Mesendoderm (in vitro differentiated cells): ENCODE measurements at regions not wholly inside any gene's neighbourhood (a gene's known extent, or its start where the extent isn't known, plus 50 kb on each side); places are given as distances from the start of the nearest gene placed in this dataset.

Experiments
- DNase-seq: peaks from one replicate; pipeline ENCODE4 v3.0.0; 2013
- H2AK5ac ChIP-seq: 2 replicates; pipeline ENCODE4 v1.6.1; 2013; ENCODE audit warnings: low read length, inconsistent platforms
- H2BK120ac ChIP-seq: 2 replicates; pipeline ENCODE4 v1.6.1; 2013; ENCODE audit warnings: low read depth, mild to moderate bottlenecking, low read length, moderate library complexity, mixed read lengths
- H2BK15ac ChIP-seq: replicated peaks from 2 replicates; pipeline ENCODE4 v1.6.1; 2013; ENCODE audit warnings: low read depth, mild to moderate bottlenecking, moderate library complexity
- H2BK5ac ChIP-seq: 2 replicates; pipeline ENCODE4 v1.6.1; 2013; ENCODE audit warnings: low read length, inconsistent platforms
- H3K18ac ChIP-seq: 2 replicates; pipeline ENCODE4 v1.6.1; 2013; ENCODE audit warnings: mild to moderate bottlenecking, low read length, mixed read lengths
- H3K23ac ChIP-seq: one replicate; pipeline ENCODE4 v1.6.1; 2013; ENCODE audit warnings: low read length
- H3K27ac ChIP-seq: 2 replicates; pipeline ENCODE4 v1.5.1; 2013; ENCODE audit warnings: low read depth, mild to moderate bottlenecking, inconsistent platforms, low read length, moderate library complexity
- H3K27me3 ChIP-seq: 2 replicates; pipeline ENCODE4 v1.6.1; 2013; ENCODE audit warnings: low read length, control low read depth, mild to moderate bottlenecking, inconsistent platforms; ENCODE audit not compliant: insufficient read depth, poor library complexity
- H3K36me3 ChIP-seq: 2 replicates; pipeline ENCODE4 v1.6.1; 2013; ENCODE audit warnings: low read length, inconsistent platforms; ENCODE audit not compliant: control insufficient read depth, insufficient read depth
- H3K4ac ChIP-seq: one replicate; pipeline ENCODE4 v1.6.1; 2013; ENCODE audit warnings: low read depth, mild to moderate bottlenecking, low read length, moderate library complexity
- H3K4me1 ChIP-seq: 2 replicates; pipeline ENCODE4 v1.6.1; 2013; ENCODE audit warnings: low read depth, low read length, inconsistent platforms; ENCODE audit not compliant: control insufficient read depth
- H3K4me2 ChIP-seq: 2 replicates; pipeline ENCODE4 v1.6.1; 2013; ENCODE audit warnings: low read length
- H3K4me3 ChIP-seq: 2 replicates; pipeline ENCODE4 v1.5.1; 2013; ENCODE audit warnings: mild to moderate bottlenecking, low read length
- H3K56ac ChIP-seq: one replicate; pipeline ENCODE4 v1.6.1; 2013; ENCODE audit warnings: low read length
- H3K79me1 ChIP-seq: 2 replicates; pipeline ENCODE4 v1.6.1; 2013; ENCODE audit warnings: low read length, inconsistent platforms
- H3K79me2 ChIP-seq: 2 replicates; pipeline ENCODE4 v1.6.1; 2013; ENCODE audit warnings: mild to moderate bottlenecking, low read length; ENCODE audit not compliant: control insufficient read depth, insufficient read depth
- H3K9ac ChIP-seq: 2 replicates; pipeline ENCODE4 v1.6.1; 2013; ENCODE audit warnings: low read length, inconsistent platforms
- H4K5ac ChIP-seq: one replicate; pipeline ENCODE4 v1.6.1; 2013; ENCODE audit warnings: low read length
- H4K8ac ChIP-seq: one replicate; pipeline ENCODE4 v1.6.1; 2013; ENCODE audit warnings: low read depth, mild to moderate bottlenecking, control low read depth, low read length, moderate library complexity
- WGBS: extraction: QIAGEN DNeasy Blood & Tissue Kit; methylation state at CpG from one replicate; pipeline ENCODE4 v1.1.7; 2013; ENCODE audit warnings: low lambda C conversion rate, missing lambda C conversion rate; ENCODE audit not compliant: insufficient coverage; ENCODE audit errors: extremely low coverage; 5-methylcytosine and 5-hydroxymethylcytosine counted together

- Histone ChIP-seq H3K23ac (no peak overlapping the region), H3K79me1 (no peaks in the 10 kb centered on the region), H3K4me2 (no peak overlapping the region), H3K79me2 (no peaks in the 10 kb centered on the region), H3K27me3 (no peaks in the 10 kb centered on the region), H4K8ac (no peak overlapping the region), H3K18ac (no peak overlapping the region), H2BK5ac (no peak overlapping the region), H3K56ac (no peak overlapping the region), H2BK120ac (no peak overlapping the region), H3K4me1 (no peaks in the 10 kb centered on the region), H3K4me3 (no peak overlapping the region), H3K9ac (no peak overlapping the region), H3K4ac (no peak overlapping the region), H4K5ac (no peak overlapping the region), H2AK5ac (no peak overlapping the region), H3K36me3 (no peaks in the 10 kb centered on the region), H2BK15ac (no peak overlapping the region), H3K27ac (no peak overlapping the region)
- no peak for DNase-seq
- no CpG with 5 or more reads among the region's 3 CpGs for WGBS
Measured at GRCh38 chr7:11950942-11951341, 118.9 kb upstream of the THSD7A start.

GRCh38 chr7:11951909-11952308 is 119.9 kb upstream of the THSD7A start:
- Histone ChIP-seq H3K79me1 (no peaks in the 10 kb centered on the region), H4K5ac (no peak overlapping the region), H3K79me2 (no peaks in the 10 kb centered on the region), H2BK15ac (no peak overlapping the region), H3K27me3 (no peaks in the 10 kb centered on the region), H3K4me2 (no peak overlapping the region), H3K4me1 (no peaks in the 10 kb centered on the region), H3K18ac (no peak overlapping the region), H2AK5ac (no peak overlapping the region), H3K4ac (no peak overlapping the region), H3K36me3 (no peaks in the 10 kb centered on the region), H3K27ac (no peak overlapping the region), H2BK120ac (no peak overlapping the region), H4K8ac (no peak overlapping the region), H3K4me3 (no peak overlapping the region), H3K56ac (no peak overlapping the region), H3K9ac (no peak overlapping the region), H2BK5ac (no peak overlapping the region), H3K23ac (no peak overlapping the region)
- DNase-seq, result no peak
- no CpG with 5 or more reads among the region's 3 CpGs for WGBS

- Histone ChIP-seq H3K27me3 (no peaks in the 10 kb centered on the region), H3K4me2 (no peak overlapping the region), H3K56ac (no peak overlapping the region), H2BK120ac (no peak overlapping the region), H2BK15ac (no peak overlapping the region), H3K79me1 (no peaks in the 10 kb centered on the region), H4K8ac (no peak overlapping the region), H2BK5ac (no peak overlapping the region), H3K36me3 (no peaks in the 10 kb centered on the region), H3K4me3 (no peak overlapping the region), H2AK5ac (no peak overlapping the region), H3K4me1 (no peaks in the 10 kb centered on the region), H3K9ac (no peak overlapping the region), H3K4ac (no peak overlapping the region), H4K5ac (no peak overlapping the region), H3K79me2 (no peaks in the 10 kb centered on the region), H3K27ac (no peak overlapping the region), H3K23ac (no peak overlapping the region), H3K18ac (no peak overlapping the region)
- WGBS, result no CpG with 5 or more reads among the region's 2 CpGs
- DNase-seq, result no peak
Measured at GRCh38 chr7:11952972-11953371, 121.0 kb upstream of the THSD7A start.

- WGBS, result no CpG with 5 or more reads among the region's 5 CpGs
- no peaks in the 10 kb centered on the region for H3K79me1 ChIP-seq
- no peak overlapping the region for H3K18ac ChIP-seq
- H3K36me3 ChIP-seq, result no peaks in the 10 kb centered on the region
- H3K4ac ChIP-seq, result no peak overlapping the region
- H3K27ac ChIP-seq, result no peak overlapping the region
- DNase-seq, result no peak
- H3K4me3 ChIP-seq, result no peak overlapping the region
- H3K23ac ChIP-seq, result no peak overlapping the region
- no peak overlapping the region for H2AK5ac ChIP-seq
- H3K4me2 ChIP-seq, result no peak overlapping the region
- H3K79me2 ChIP-seq, result no peaks in the 10 kb centered on the region
- no peaks in the 10 kb centered on the region for H3K4me1 ChIP-seq
- H2BK120ac ChIP-seq, result no peak overlapping the region
- H3K27me3 ChIP-seq, result no peaks in the 10 kb centered on the region
- no peak overlapping the region for H4K5ac ChIP-seq
- H3K9ac ChIP-seq, result no peak overlapping the region
- no peak overlapping the region for H2BK5ac ChIP-seq
- H2BK15ac ChIP-seq, result no peak overlapping the region
- no peak overlapping the region for H4K8ac ChIP-seq
- no peak overlapping the region for H3K56ac ChIP-seq
Measured at GRCh38 chr7:11956991-11957390, 125.0 kb upstream of the THSD7A start.

- DNase-seq, result no peak
- H2AK5ac ChIP-seq, result no peak overlapping the region
- no CpG with 5 or more reads among the region's 1 CpG for WGBS
- no peaks in the 10 kb centered on the region for H3K79me1 ChIP-seq
- no peaks in the 10 kb centered on the region for H3K79me2 ChIP-seq
- H3K23ac ChIP-seq, result no peak overlapping the region
- H4K8ac ChIP-seq, result no peak overlapping the region
- no peak overlapping the region for H4K5ac ChIP-seq
- no peak overlapping the region for H2BK5ac ChIP-seq
- H3K4me1 ChIP-seq, result no peaks in the 10 kb centered on the region
- no peak overlapping the region for H2BK120ac ChIP-seq
- no peaks in the 10 kb centered on the region for H3K36me3 ChIP-seq
- no peak overlapping the region for H3K18ac ChIP-seq
- H3K27me3 ChIP-seq, result no peaks in the 10 kb centered on the region
- no peak overlapping the region for H3K4me3 ChIP-seq
- H3K9ac ChIP-seq, result no peak overlapping the region
- no peak overlapping the region for H2BK15ac ChIP-seq
- no peak overlapping the region for H3K4ac ChIP-seq
- H3K56ac ChIP-seq, result no peak overlapping the region
- H3K27ac ChIP-seq, result no peak overlapping the region
- no peak overlapping the region for H3K4me2 ChIP-seq
Measured at GRCh38 chr7:11957956-11958355, 126.0 kb upstream of the THSD7A start.

- no peak overlapping the region for H3K4ac ChIP-seq
- H2AK5ac ChIP-seq, result no peak overlapping the region
- H3K36me3 ChIP-seq, result no peaks in the 10 kb centered on the region
- no peak overlapping the region for H3K4me3 ChIP-seq
- no peak overlapping the region for H3K4me2 ChIP-seq
- H2BK120ac ChIP-seq, result no peak overlapping the region
- no peak overlapping the region for H3K56ac ChIP-seq
- no peak overlapping the region for H4K8ac ChIP-seq
- no peak overlapping the region for H4K5ac ChIP-seq
- H3K27ac ChIP-seq, result no peak overlapping the region
- no CpG with 5 or more reads among the region's 2 CpGs for WGBS
- H3K23ac ChIP-seq, result no peak overlapping the region
- no peak for DNase-seq
- no peaks in the 10 kb centered on the region for H3K79me2 ChIP-seq
- H3K79me1 ChIP-seq, result no peaks in the 10 kb centered on the region
- no peak overlapping the region for H2BK5ac ChIP-seq
- no peak overlapping the region for H2BK15ac ChIP-seq
- no peak overlapping the region for H3K9ac ChIP-seq
- no peaks in the 10 kb centered on the region for H3K27me3 ChIP-seq
- H3K18ac ChIP-seq, result no peak overlapping the region
- no peaks in the 10 kb centered on the region for H3K4me1 ChIP-seq
Measured at GRCh38 chr7:11959121-11959520, 127.1 kb upstream of the THSD7A start.
